ENCODE measurements at regions not wholly inside any gene's neighbourhood (a gene's known extent, or its start where the extent isn't known, plus 50 kb on each side); places are given as distances from the start of the nearest gene placed in this dataset.

- TF ChIP-seq POLR2A (IDR thresholded peaks at IDR 0.05): no peak
- TF ChIP-seq CTCF (IDR thresholded peaks at IDR 0.05): no peak
Measured at GRCh38 chr5:24183981-24184380, 460.8 kb downstream of the CDH10 start.
